ENCODE measurements at regions not wholly inside any gene's neighbourhood (a gene's known extent, or its start where the extent isn't known, plus 50 kb on each side); places are given as distances from the start of the nearest gene placed in this dataset.

DNA sequence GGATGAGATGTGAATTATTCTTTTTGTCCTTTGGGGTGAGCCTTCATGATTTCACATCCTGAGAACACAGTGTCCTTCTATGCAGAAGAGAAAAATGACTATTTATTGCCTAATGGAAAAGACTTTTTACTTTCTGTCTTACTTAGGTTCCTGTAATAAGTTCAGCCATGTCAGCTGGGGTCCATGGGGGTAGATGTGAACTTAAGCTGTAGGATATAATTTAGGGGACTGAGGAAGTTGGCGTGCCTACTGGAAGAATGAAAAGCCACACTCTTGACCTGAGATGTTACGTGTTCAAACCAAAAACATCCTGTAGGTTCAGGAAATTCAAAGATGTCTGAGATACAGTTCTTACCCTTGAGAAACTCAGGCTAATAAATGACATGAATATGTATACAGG is 660.5 kb downstream of the TOX3 start (continued):
- TF ChIP-seq, protein P1, sequence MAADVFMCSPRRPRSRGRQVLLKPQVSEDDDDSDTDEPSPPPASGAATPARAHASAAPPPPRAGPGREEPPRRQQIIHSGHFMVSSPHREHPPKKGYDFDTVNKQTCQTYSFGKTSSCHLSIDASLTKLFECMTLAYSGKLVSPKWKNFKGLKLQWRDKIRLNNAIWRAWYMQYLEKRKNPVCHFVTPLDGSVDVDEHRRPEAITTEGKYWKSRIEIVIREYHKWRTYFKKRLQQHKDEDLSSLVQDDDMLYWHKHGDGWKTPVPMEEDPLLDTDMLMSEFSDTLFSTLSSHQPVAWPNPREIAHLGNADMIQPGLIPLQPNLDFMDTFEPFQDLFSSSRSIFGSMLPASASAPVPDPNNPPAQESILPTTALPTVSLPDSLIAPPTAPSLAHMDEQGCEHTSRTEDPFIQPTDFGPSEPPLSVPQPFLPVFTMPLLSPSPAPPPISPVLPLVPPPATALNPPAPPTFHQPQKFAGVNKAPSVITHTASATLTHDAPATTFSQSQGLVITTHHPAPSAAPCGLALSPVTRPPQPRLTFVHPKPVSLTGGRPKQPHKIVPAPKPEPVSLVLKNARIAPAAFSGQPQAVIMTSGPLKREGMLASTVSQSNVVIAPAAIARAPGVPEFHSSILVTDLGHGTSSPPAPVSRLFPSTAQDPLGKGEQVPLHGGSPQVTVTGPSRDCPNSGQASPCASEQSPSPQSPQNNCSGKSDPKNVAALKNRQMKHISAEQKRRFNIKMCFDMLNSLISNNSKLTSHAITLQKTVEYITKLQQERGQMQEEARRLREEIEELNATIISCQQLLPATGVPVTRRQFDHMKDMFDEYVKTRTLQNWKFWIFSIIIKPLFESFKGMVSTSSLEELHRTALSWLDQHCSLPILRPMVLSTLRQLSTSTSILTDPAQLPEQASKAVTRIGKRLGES (CRISPR knock-in tag; IDR thresholded peaks at IDR 0.05; ENCODE audit: borderline replicate concordance), result no peak

DNA sequence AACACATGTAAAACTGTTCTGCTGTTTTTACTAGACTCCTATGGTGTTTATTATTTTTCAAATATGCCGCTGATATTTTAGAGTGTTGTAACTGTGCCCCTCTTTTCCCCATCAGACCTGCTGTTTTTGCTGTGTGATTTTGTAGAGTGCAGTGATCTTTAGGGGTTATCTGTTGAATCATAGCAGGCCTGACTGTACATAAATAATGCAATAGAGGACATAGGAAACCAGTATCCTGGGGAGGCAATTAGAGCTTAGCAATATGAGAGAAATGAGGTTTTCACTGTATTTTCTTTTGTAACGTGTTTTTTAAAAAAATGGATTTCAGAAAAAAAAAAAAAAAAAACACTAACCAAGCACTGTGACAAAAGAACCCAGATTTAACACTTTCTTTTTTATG is 662.2 kb downstream of the TOX3 start:
- H2AFZ ChIP-seq (ENCODE audit: low read length), result no peak overlapping the region
- H3K36me3 ChIP-seq (replicated peaks in 1 of 2; ENCODE audit: control insufficient read depth in 1 of 2, insufficient read depth in 2 of 2, low read length in 2 of 2), result no peaks in the 10 kb centered on the region
- H3K9me3 ChIP-seq (ENCODE audit: low read length), result no peaks in the 10 kb centered on the region
- H3K4me2 ChIP-seq (ENCODE audit: low read depth, low read length), result no peak overlapping the region
- FAIRE-seq (no peak), ATAC-seq (no peak), DNase-seq (ENCODE audit: low spot score) (no peak)
- no peak for TF ChIP-seq ZNF782 (CRISPR knock-in tag; IDR thresholded peaks at IDR 0.05; ENCODE audit: borderline replicate concordance)
- TF ChIP-seq GPN1 (CRISPR knock-in tag; IDR thresholded peaks at IDR 0.05; ENCODE audit: borderline replicate concordance), result no peak
- TF ChIP-seq, protein P2, sequence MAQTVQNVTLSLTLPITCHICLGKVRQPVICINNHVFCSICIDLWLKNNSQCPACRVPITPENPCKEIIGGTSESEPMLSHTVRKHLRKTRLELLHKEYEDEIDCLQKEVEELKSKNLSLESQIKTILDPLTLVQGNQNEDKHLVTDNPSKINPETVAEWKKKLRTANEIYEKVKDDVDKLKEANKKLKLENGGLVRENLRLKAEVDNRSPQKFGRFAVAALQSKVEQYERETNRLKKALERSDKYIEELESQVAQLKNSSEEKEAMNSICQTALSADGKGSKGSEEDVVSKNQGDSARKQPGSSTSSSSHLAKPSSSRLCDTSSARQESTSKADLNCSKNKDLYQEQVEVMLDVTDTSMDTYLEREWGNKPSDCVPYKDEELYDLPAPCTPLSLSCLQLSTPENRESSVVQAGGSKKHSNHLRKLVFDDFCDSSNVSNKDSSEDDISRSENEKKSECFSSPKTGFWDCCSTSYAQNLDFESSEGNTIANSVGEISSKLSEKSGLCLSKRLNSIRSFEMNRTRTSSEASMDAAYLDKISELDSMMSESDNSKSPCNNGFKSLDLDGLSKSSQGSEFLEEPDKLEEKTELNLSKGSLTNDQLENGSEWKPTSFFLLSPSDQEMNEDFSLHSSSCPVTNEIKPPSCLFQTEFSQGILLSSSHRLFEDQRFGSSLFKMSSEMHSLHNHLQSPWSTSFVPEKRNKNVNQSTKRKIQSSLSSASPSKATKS (CRISPR knock-in tag; IDR thresholded peaks at IDR 0.05), result no peak
- TF ChIP-seq, protein P3, sequence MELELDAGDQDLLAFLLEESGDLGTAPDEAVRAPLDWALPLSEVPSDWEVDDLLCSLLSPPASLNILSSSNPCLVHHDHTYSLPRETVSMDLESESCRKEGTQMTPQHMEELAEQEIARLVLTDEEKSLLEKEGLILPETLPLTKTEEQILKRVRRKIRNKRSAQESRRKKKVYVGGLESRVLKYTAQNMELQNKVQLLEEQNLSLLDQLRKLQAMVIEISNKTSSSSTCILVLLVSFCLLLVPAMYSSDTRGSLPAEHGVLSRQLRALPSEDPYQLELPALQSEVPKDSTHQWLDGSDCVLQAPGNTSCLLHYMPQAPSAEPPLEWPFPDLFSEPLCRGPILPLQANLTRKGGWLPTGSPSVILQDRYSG (CRISPR knock-in tag; IDR thresholded peaks at IDR 0.05), result no peak
- no peak for TF ChIP-seq ETV6 (CRISPR knock-in tag; conservative IDR thresholded peaks at IDR 0.05)
- TF ChIP-seq ZNF556 (CRISPR knock-in tag; IDR thresholded peaks at IDR 0.05; ENCODE audit: borderline replicate concordance), result no peak
- TF ChIP-seq RAD21 (CRISPR knock-in tag; IDR thresholded peaks at IDR 0.05), result no peak
- no peak for TF ChIP-seq XBP1 (CRISPR knock-in tag; IDR thresholded peaks at IDR 0.05)
- TF ChIP-seq ZNF569 (CRISPR knock-in tag; IDR thresholded peaks at IDR 0.05; ENCODE audit: borderline replicate concordance), result no peak
- TF ChIP-seq, protein P4, sequence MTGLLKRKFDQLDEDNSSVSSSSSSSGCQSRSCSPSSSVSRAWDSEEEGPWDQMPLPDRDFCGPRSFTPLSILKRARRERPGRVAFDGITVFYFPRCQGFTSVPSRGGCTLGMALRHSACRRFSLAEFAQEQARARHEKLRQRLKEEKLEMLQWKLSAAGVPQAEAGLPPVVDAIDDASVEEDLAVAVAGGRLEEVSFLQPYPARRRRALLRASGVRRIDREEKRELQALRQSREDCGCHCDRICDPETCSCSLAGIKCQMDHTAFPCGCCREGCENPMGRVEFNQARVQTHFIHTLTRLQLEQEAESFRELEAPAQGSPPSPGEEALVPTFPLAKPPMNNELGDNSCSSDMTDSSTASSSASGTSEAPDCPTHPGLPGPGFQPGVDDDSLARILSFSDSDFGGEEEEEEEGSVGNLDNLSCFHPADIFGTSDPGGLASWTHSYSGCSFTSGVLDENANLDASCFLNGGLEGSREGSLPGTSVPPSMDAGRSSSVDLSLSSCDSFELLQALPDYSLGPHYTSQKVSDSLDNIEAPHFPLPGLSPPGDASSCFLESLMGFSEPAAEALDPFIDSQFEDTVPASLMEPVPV (CRISPR knock-in tag; IDR thresholded peaks at IDR 0.05), result no peak
- no peak for TF ChIP-seq TARDBP (CRISPR knock-in tag; IDR thresholded peaks at IDR 0.05)
- TF ChIP-seq ZNF33B (CRISPR knock-in tag; IDR thresholded peaks at IDR 0.05), result no peak
- no peak for TF ChIP-seq PHB2 (IDR thresholded peaks at IDR 0.05; ENCODE audit: partially characterized antibody)
- no peaks in the 10 kb centered on the region for H4K20me1 ChIP-seq (ENCODE audit: insufficient read depth, low read length)
- H3K27ac ChIP-seq (ENCODE audit: extremely low read length, insufficient read depth, low read length), result no peak overlapping the region
- POLR2A ChIA-PET, result no interaction called here
- H3K79me2 ChIP-seq (ENCODE audit: insufficient read depth, low read length), result no peaks in the 10 kb centered on the region
- WGBS (ENCODE audit: low lambda C conversion rate), result 28% methylated on average over 2 of the region's 2 CpGs
- CTCF ChIA-PET (ENCODE audit: low intra/inter-chr PET ratio, low total read pairs), result no interaction called here
- BruUV-seq (replicated peaks), result no TSS peak
- no peak overlapping the region for H3K4me3 ChIP-seq (replicated peaks in 1 of 3; ENCODE audit: insufficient read depth in 1 of 3, low read depth in 2 of 3, low read length in 3 of 3)
- in situ Hi-C loops (cut with HindIII; ENCODE audit: extremely low pct_ligation_motif_present, low pct_unique_long_range_greater_than_20kb), result no loop called here
- intact Hi-C loops (cut with micrococcal nuclease; ENCODE audit: unreplicated experiment), result no loop called here
- no peaks in the 10 kb centered on the region for H3K4me1 ChIP-seq (ENCODE audit: insufficient read depth, low read length)
- H3K9ac ChIP-seq (ENCODE audit: insufficient read depth, low read depth, low read length), result no peak overlapping the region
- no peaks in the 10 kb centered on the region for H3K27me3 ChIP-seq (ENCODE audit: control insufficient read depth in 1 of 2, insufficient read depth in 2 of 2, low read length in 2 of 2)
